ENCODE measurements at regions not wholly inside any gene's neighbourhood (a gene's known extent, or its start where the extent isn't known, plus 50 kb on each side); places are given as distances from the start of the nearest gene placed in this dataset.

DNA sequence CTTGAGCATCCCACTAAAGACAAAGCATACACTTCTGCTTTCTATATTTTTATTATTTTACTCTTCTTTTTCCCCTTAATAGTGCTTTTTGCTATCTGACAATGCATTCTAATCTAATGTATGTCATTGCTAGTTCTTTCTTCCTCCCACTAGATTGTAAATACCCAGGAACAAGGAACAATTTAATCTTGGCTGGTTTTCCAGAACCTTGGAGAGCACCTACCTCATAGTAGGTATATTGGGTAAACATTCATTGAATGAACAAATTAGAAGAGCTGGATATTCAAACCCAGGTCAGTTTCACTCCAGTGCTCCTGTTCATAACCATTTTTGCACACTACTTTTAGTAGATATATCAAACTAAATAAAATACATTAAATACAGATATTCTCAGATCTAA, 1617.6 kb upstream of the SLC10A2 start:
- Histone ChIP-seq H3K27me3 (no peaks in the 10 kb centered on the region), H3K36me3 (no peaks in the 10 kb centered on the region), H3K27ac (no peak overlapping the region), H3K4me1 (no peaks in the 10 kb centered on the region), H3K9me3 (no peaks in the 10 kb centered on the region), H3K4me3 (no peak overlapping the region)
- no peak for DNase-seq (ENCODE audit: extremely low spot score in 2 of 2)
- intact Hi-C loops (cut with DNase I), result no loop called here
- TF ChIP-seq, protein P1, sequence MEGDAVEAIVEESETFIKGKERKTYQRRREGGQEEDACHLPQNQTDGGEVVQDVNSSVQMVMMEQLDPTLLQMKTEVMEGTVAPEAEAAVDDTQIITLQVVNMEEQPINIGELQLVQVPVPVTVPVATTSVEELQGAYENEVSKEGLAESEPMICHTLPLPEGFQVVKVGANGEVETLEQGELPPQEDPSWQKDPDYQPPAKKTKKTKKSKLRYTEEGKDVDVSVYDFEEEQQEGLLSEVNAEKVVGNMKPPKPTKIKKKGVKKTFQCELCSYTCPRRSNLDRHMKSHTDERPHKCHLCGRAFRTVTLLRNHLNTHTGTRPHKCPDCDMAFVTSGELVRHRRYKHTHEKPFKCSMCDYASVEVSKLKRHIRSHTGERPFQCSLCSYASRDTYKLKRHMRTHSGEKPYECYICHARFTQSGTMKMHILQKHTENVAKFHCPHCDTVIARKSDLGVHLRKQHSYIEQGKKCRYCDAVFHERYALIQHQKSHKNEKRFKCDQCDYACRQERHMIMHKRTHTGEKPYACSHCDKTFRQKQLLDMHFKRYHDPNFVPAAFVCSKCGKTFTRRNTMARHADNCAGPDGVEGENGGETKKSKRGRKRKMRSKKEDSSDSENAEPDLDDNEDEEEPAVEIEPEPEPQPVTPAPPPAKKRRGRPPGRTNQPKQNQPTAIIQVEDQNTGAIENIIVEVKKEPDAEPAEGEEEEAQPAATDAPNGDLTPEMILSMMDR (IDR thresholded peaks at IDR 0.05), result no peak
- TF ChIP-seq POLR2AphosphoS5 (IDR thresholded peaks at IDR 0.05; ENCODE audit: insufficient read depth in 1 of 2, low read depth in 1 of 2) (no peak), POLR2A (IDR thresholded peaks at IDR 0.05) (no peak)

DNA sequence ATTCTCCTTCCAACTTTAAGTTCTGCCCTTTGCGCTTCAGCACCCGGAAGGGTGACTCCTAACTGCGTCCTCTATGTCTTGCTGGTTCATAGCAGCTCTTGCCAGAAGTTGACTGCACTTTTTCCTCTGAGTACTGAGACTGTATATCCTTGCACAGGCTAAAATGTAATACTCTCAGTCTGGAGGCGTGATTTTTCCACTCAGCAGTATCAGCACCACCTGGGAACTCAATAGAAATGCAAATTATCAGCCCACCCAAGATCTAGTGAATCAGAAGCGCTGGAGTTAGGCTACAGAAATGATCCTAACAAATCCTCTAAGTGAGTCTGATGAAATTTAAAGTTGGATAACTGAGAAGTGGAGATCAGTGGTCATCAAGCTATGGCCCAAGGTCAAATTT, 1611.9 kb upstream of the SLC10A2 start:
- no peak for TF ChIP-seq POLR2AphosphoS5 (IDR thresholded peaks at IDR 0.05; ENCODE audit: insufficient read depth in 1 of 2, low read depth in 1 of 2)
- TF ChIP-seq, protein P1 (IDR thresholded peaks at IDR 0.05), result no peak
- no peak for TF ChIP-seq POLR2A (IDR thresholded peaks at IDR 0.05)
- intact Hi-C loops (cut with DNase I), result no loop called here
- no peak for DNase-seq (ENCODE audit: extremely low spot score in 2 of 2)
- Histone ChIP-seq H3K36me3 (no peaks in the 10 kb centered on the region), H3K27ac (no peak overlapping the region), H3K27me3 (no peaks in the 10 kb centered on the region), H3K4me3 (no peak overlapping the region), H3K4me1 (no peaks in the 10 kb centered on the region), H3K9me3 (no peaks in the 10 kb centered on the region)

DNA sequence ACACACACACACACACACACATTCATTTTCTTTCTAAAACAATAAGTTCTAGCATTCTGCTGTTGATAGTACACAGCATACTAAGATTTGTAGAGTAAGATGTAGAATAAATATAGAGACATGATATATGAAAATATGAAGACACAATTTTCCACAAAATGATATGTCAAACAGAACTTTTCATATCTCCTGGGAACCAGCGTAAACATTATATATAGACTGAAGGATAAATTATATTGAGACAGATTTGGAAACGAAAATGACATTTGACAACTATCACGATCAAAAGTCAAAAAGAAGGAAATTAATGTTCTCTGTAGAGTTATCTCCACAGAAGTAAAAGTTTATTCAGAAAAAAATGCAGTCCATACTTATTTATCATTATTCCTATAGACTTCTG, 1605.7 kb upstream of the SLC10A2 start:
- no peaks in the 10 kb centered on the region for H3K4me1 ChIP-seq
- H3K27ac ChIP-seq, result no peak overlapping the region
- TF ChIP-seq POLR2A (IDR thresholded peaks at IDR 0.05) (no peak), POLR2AphosphoS5 (IDR thresholded peaks at IDR 0.05; ENCODE audit: insufficient read depth in 1 of 2, low read depth in 1 of 2) (no peak)
- TF ChIP-seq, protein P1 (IDR thresholded peaks at IDR 0.05), result no peak
- no peak for DNase-seq (ENCODE audit: extremely low spot score in 2 of 2)
- no peaks in the 10 kb centered on the region for H3K9me3 ChIP-seq
- intact Hi-C loops (cut with DNase I), result no loop called here
- no peaks in the 10 kb centered on the region for H3K36me3 ChIP-seq
- no peak overlapping the region for H3K4me3 ChIP-seq
- no peaks in the 10 kb centered on the region for H3K27me3 ChIP-seq

DNA sequence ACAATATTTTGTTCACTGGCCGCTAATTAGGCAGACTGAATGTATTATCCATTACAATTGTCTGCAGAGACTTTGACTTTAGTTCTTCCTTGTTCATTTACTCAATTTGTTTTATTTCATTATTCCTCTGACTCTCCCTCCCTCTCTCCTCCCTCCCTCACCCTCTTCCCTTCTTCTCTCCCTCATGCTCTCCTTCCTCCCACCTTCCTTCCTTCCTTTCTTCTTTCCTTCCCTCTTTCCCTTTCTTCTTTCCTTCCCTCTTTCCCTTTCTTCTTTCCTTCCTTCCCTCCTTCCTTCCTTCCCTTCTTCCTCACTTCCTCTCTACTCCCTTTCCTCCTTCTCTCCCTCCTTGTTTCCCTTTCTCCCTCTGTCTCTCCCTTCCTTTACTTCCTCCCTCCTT, 1591.0 kb upstream of the SLC10A2 start:
- Histone ChIP-seq H3K27ac (no peak overlapping the region), H3K9me3 (no peaks in the 10 kb centered on the region), H3K4me1 (no peaks in the 10 kb centered on the region), H3K4me3 (no peak overlapping the region), H3K36me3 (no peaks in the 10 kb centered on the region), H3K27me3 (no peaks in the 10 kb centered on the region)
- no peak for DNase-seq (ENCODE audit: extremely low spot score in 2 of 2)
- TF ChIP-seq, protein P1 (IDR thresholded peaks at IDR 0.05), result no peak
- intact Hi-C loops (cut with DNase I), result no loop called here

DNA sequence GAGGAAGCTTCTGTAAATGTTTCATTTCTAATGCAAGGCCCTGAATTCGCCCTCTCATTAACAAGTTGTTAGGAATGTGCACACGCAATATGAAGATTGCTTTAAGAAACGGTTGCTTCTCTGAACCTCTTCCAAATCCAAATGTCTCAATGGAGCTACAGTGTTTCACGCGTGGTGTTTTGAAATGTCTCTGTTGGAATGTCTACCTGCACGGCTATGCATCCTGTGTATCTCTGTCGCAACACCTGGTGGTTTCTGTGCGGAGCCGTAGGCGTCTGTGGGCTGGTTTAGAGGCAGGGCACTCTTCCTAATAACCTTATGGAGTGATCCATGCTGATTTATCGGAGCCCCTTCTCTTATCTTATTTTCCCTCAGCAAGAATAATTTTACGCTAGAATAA, 1584.2 kb upstream of the SLC10A2 start:
- no peaks in the 10 kb centered on the region for H3K4me1 ChIP-seq
- intact Hi-C loops (cut with DNase I), result no loop called here
- H3K4me3 ChIP-seq, result no peak overlapping the region
- TF ChIP-seq POLR2A (IDR thresholded peaks at IDR 0.05) (no peak), POLR2AphosphoS5 (IDR thresholded peaks at IDR 0.05; ENCODE audit: insufficient read depth in 1 of 2, low read depth in 1 of 2) (no peak)
- TF ChIP-seq, protein P1 (IDR thresholded peaks at IDR 0.05), result no peak
- H3K36me3 ChIP-seq, result no peaks in the 10 kb centered on the region
- no peak overlapping the region for H3K27ac ChIP-seq
- no peaks in the 10 kb centered on the region for H3K9me3 ChIP-seq
- H3K27me3 ChIP-seq, result no peaks in the 10 kb centered on the region
- DNase-seq (ENCODE audit: extremely low spot score in 2 of 2), result no peak

All from vagina (tissue), 2 donors.